IMR-90 (cell line): ENCODE measurements at regions not wholly inside any gene's neighbourhood (a gene's known extent, or its start where the extent isn't known, plus 50 kb on each side); places are given as distances from the start of the nearest gene placed in this dataset.
"Not testable (repeated sequence)": the region's sequence is repeated elsewhere in the genome, so short reads cannot be mapped to it uniquely, and the experiment has no call there.

Source experiments
- CEBPB ChIP-seq: IDR thresholded peaks from 2 replicates; pipeline ENCODE4 v1.6.1; 2012; ENCODE audit warnings: low read depth, low read length, improper control_type of control experiment
- CHD1 ChIP-seq: IDR thresholded peaks from 2 replicates; pipeline ENCODE4 v1.6.1; 2012; ENCODE audit warnings: low read depth, low read length, improper control_type of control experiment
- MAZ ChIP-seq: IDR thresholded peaks from 2 replicates; pipeline ENCODE4 v1.6.1; 2012; ENCODE audit warnings: low read depth, mild to moderate bottlenecking, low read length, improper control_type of control experiment, moderate library complexity, borderline replicate concordance
- MXI1 ChIP-seq: IDR thresholded peaks from 2 replicates; pipeline ENCODE4 v1.6.1; 2012; ENCODE audit warnings: low read depth, mild to moderate bottlenecking, low read length, moderate library complexity, borderline replicate concordance
- NFE2L2 ChIP-seq: fragments of 150-350 bp; IDR thresholded peaks from 2 replicates; pipeline ENCODE4 v1.6.1; 2016; ENCODE audit warnings: low read depth, mild to moderate bottlenecking, low read length
- POLR2A ChIP-seq: IDR thresholded peaks from 2 replicates; pipeline ENCODE4 v1.6.1; 2012; ENCODE audit warnings: mild to moderate bottlenecking, low read depth, low read length
- RAD21 ChIP-seq: IDR thresholded peaks from 2 replicates; pipeline ENCODE4 v1.6.1; 2012; ENCODE audit warnings: low read length, improper control_type of control experiment
- RFX5 ChIP-seq: IDR thresholded peaks from 2 replicates; pipeline ENCODE4 v1.8.0; 2012; ENCODE audit warnings: low read depth, mild to moderate bottlenecking, low read length, moderate library complexity
- SMC3 ChIP-seq: fragments of 150-350 bp; IDR thresholded peaks from 2 replicates; pipeline ENCODE4 v1.6.1; 2016; ENCODE audit warnings: low read depth, mild to moderate bottlenecking, antibody characterized with exemption, low read length, moderate library complexity
- USF2 ChIP-seq: fragments of 150-350 bp; IDR thresholded peaks from 2 replicates; pipeline ENCODE4 v1.6.1; 2017; ENCODE audit warnings: mild to moderate bottlenecking, antibody characterized with exemption, low read length, low read depth
- TF ChIP-seq, protein P1 (sequence below): conservative IDR thresholded peaks from 2 replicates; pipeline ENCODE4 v1.5.1; 2012; ENCODE audit warnings: mild to moderate bottlenecking, low read depth, low read length, improper control_type of control experiment
- TF ChIP-seq, protein P2 (sequence below): fragments of 150-350 bp; IDR thresholded peaks from 2 replicates; pipeline ENCODE4 v1.6.1; 2016; ENCODE audit warnings: low read depth, mild to moderate bottlenecking, low read length, moderate library complexity, borderline replicate concordance

DNA sequence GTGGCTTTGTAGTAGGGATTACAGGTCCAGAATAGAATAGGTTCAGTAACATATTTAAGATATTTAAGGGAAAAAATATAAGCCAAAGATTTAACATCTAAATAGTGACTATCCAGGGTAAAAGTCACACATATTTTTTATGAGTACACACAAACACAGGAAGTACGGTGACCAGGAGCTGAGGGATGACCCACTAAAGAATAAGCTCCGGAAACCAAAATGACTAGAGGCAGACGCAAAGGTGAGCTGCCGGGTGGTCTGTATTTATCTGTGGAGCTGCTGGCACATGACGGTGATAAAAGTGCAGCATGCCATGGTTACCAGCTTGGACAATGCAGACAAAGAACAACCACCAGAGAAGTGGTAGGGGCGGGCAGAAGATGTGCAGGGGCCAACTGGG, 73.9 kb upstream of the FBXO28 start:
- not testable (repeated sequence) for TF ChIP-seq POLR2A, RFX5, USF2, CHD1, SMC3, MXI1, CEBPB, RAD21, MAZ, NFE2L2
- TF ChIP-seq, protein P1, sequence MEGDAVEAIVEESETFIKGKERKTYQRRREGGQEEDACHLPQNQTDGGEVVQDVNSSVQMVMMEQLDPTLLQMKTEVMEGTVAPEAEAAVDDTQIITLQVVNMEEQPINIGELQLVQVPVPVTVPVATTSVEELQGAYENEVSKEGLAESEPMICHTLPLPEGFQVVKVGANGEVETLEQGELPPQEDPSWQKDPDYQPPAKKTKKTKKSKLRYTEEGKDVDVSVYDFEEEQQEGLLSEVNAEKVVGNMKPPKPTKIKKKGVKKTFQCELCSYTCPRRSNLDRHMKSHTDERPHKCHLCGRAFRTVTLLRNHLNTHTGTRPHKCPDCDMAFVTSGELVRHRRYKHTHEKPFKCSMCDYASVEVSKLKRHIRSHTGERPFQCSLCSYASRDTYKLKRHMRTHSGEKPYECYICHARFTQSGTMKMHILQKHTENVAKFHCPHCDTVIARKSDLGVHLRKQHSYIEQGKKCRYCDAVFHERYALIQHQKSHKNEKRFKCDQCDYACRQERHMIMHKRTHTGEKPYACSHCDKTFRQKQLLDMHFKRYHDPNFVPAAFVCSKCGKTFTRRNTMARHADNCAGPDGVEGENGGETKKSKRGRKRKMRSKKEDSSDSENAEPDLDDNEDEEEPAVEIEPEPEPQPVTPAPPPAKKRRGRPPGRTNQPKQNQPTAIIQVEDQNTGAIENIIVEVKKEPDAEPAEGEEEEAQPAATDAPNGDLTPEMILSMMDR, result not testable (repeated sequence)
- TF ChIP-seq, protein P2, sequence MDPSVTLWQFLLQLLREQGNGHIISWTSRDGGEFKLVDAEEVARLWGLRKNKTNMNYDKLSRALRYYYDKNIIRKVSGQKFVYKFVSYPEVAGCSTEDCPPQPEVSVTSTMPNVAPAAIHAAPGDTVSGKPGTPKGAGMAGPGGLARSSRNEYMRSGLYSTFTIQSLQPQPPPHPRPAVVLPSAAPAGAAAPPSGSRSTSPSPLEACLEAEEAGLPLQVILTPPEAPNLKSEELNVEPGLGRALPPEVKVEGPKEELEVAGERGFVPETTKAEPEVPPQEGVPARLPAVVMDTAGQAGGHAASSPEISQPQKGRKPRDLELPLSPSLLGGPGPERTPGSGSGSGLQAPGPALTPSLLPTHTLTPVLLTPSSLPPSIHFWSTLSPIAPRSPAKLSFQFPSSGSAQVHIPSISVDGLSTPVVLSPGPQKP, result not testable (repeated sequence)
